T-cell (primary cell): ENCODE measurements at regions not wholly inside any gene's neighbourhood (a gene's known extent, or its start where the extent isn't known, plus 50 kb on each side); places are given as distances from the start of the nearest gene placed in this dataset.

Experiments
- ATAC-seq, 4 experiments: fragments of 200-7000 bp in 3 of 4; fragments of 150-1000 bp in 1 of 4; cut with Tn5 transposase; replicated peaks in 1 of 4; 1 replicate in 3 of 4; 2 replicates in 1 of 4; pipeline ENCODE4 v1.10.0; 2021; ENCODE audit warnings: moderate library complexity in 3 of 4, mild to moderate bottlenecking in 2 of 4, moderate number of reproducible peaks in 1 of 4
- CTCF ChIA-PET, 2 donors: fragments of 300-600 bp; sonication (Branson Sonifier 250); formaldehyde crosslinking; loops; one replicate each; lab custom pipeline; 2022; ENCODE audit warnings: antibody characterized with exemption in 2 of 2; lab: Charles Lee
- POLR2A ChIA-PET, 2 donors: fragments of 300-600 bp; sonication (Branson Sonifier 250); formaldehyde crosslinking; loops; one replicate each; lab custom pipeline; 2022; ENCODE audit warnings: antibody characterized with exemption in 2 of 2; lab: Charles Lee
- DNase-seq, 35 experiments: peaks; one replicate each; pipeline versions ENCODE4 v3.0.0 to v3.0.0-alpha.2; 2013 to 2023
- H3K27ac ChIP-seq: one replicate; pipeline ENCODE4 v1.5.1; 2013; ENCODE audit warnings: low read length
- H3K27me3 ChIP-seq, 2 experiments: replicated peaks in 1 of 2; 1 replicate in 1 of 2; 2 replicates in 1 of 2; pipeline versions ENCODE4 v1.6.1 to v1.7.0; 2013; ENCODE audit warnings: low read length in 1 of 2, mixed read lengths in 1 of 2; ENCODE audit not compliant: control insufficient read depth in 2 of 2, insufficient read depth in 2 of 2; ENCODE audit errors: extremely low read depth in 1 of 2
- H3K36me3 ChIP-seq, 2 donors: 1 replicate in 1 of 2; 2 replicates in 1 of 2; pipeline versions ENCODE4 v1.6.1 to v1.7.0; 2013; ENCODE audit warnings: low read length in 1 of 2; ENCODE audit not compliant: control insufficient read depth in 2 of 2, insufficient read depth in 1 of 2; ENCODE audit errors: extremely low read depth in 1 of 2
- H3K4me1 ChIP-seq, 2 experiments: 1 replicate in 1 of 2; 2 replicates in 1 of 2; pipeline versions ENCODE4 v1.6.1 to v1.7.0; 2013; ENCODE audit warnings: low read length in 2 of 2, mixed read lengths in 1 of 2; ENCODE audit not compliant: insufficient read depth in 2 of 2, control insufficient read depth in 1 of 2; ENCODE audit errors: extremely low read depth in 1 of 2
- H3K4me3 ChIP-seq, 2 donors: 1 replicate in 1 of 2; 2 replicates in 1 of 2; pipeline versions ENCODE4 v1.5.1 to v1.7.0; 2013; ENCODE audit warnings: mild to moderate bottlenecking in 2 of 2, low read length in 1 of 2, moderate library complexity in 1 of 2; ENCODE audit not compliant: control insufficient read depth in 1 of 2; ENCODE audit errors: extremely low read depth in 1 of 2
- H3K9me3 ChIP-seq: 2 replicates; pipeline ENCODE4 v1.7.0; 2013
- H3K27ac Mint-ChIP-seq, 2 donors: one replicate each; pipeline ENCODE4 v1.8.0; 2020 to 2021; ENCODE audit warnings: mild to moderate bottlenecking in 2 of 2, mixed read lengths in 2 of 2
- H3K27me3 Mint-ChIP-seq, 2 donors: one replicate each; pipeline ENCODE4 v1.8.0; 2021 to 2022; ENCODE audit warnings: mixed read lengths in 2 of 2
- H3K36me3 Mint-ChIP-seq: one replicate; pipeline ENCODE4 v1.8.0; 2021; ENCODE audit warnings: mixed read lengths
- H3K4me1 Mint-ChIP-seq, 3 donors: one replicate each; pipeline ENCODE4 v1.8.0; 2020 to 2022; ENCODE audit warnings: mixed read lengths in 3 of 3, mild to moderate bottlenecking in 1 of 3
- H3K4me3 Mint-ChIP-seq, 3 donors: one replicate each; pipeline ENCODE4 v1.8.0; 2020 to 2022; ENCODE audit warnings: mild to moderate bottlenecking in 3 of 3, mixed read lengths in 3 of 3, moderate library complexity in 3 of 3
- H3K9me3 Mint-ChIP-seq, 3 donors: one replicate each; pipeline ENCODE4 v1.8.0; 2020 to 2022; ENCODE audit warnings: mixed read lengths in 3 of 3
- WGBS: methylation state at CpG from one replicate; pipeline ENCODE4 v1.1.5; 2013; ENCODE audit warnings: missing lambda C conversion rate; ENCODE audit not compliant: insufficient coverage; 5-methylcytosine and 5-hydroxymethylcytosine counted together

GRCh38 chr4:24042094-24042493, 152.2 kb upstream of the PPARGC1A start:
- CTCF ChIA-PET, result interaction anchor here in 1 of 2 donors (0.6 kb wide), 1 partner anchor 255 kb away, joined by 3 read pairs; no protein-coding TSS in a partner anchor
- no peak overlapping the region for H3K4me3 Mint-ChIP-seq
- no peak for ATAC-seq
- no peak for DNase-seq
- H3K4me1 Mint-ChIP-seq, result no peaks in the 10 kb centered on the region
- POLR2A ChIA-PET, result no interaction called here
- no CpG with 5 or more reads among the region's 1 CpG for WGBS
- Histone ChIP-seq H3K36me3 (no peaks in the 10 kb centered on the region), H3K4me3 (no peak overlapping the region), H3K27me3 (no peaks in the 10 kb centered on the region), H3K9me3 (no peaks in the 10 kb centered on the region), H3K4me1 (no peaks in the 10 kb centered on the region), H3K27ac (no peak overlapping the region)
- no peaks in the 10 kb centered on the region for H3K27me3 Mint-ChIP-seq
- no peaks in the 10 kb centered on the region for H3K36me3 Mint-ChIP-seq
- peaks cover 0 to 20% (median 10%) of the 10 kb centered on the region in 3 donors for H3K9me3 Mint-ChIP-seq
- no peak overlapping the region for H3K27ac Mint-ChIP-seq

GRCh38 chr4:24040811-24041210, 151.0 kb upstream of the PPARGC1A start:
- Histone ChIP-seq H3K36me3 (no peaks in the 10 kb centered on the region), H3K9me3 (no peaks in the 10 kb centered on the region), H3K27ac (no peak overlapping the region), H3K4me1 (no peaks in the 10 kb centered on the region), H3K4me3 (no peak overlapping the region), H3K27me3 (no peaks in the 10 kb centered on the region)
- Mint-ChIP-seq H3K27ac (no peak overlapping the region), H3K4me3 (no peak overlapping the region), H3K9me3 (peaks cover 0 to 10% (median 10%) of the 10 kb centered on the region in 3 donors), H3K36me3 (no peaks in the 10 kb centered on the region), H3K4me1 (no peaks in the 10 kb centered on the region), H3K27me3 (no peaks in the 10 kb centered on the region)
- ATAC-seq, result no peak
- POLR2A ChIA-PET, result no interaction called here
- WGBS, result no CpG with 5 or more reads among the region's 3 CpGs
- CTCF ChIA-PET, result no interaction called here
- DNase-seq, result no peak

- H3K4me3 Mint-ChIP-seq, result no peak overlapping the region
- Histone ChIP-seq H3K36me3 (no peaks in the 10 kb centered on the region), H3K4me1 (no peaks in the 10 kb centered on the region), H3K27me3 (no peaks in the 10 kb centered on the region), H3K27ac (no peak overlapping the region), H3K4me3 (no peak overlapping the region), H3K9me3 (no peaks in the 10 kb centered on the region)
- H3K36me3 Mint-ChIP-seq, result no peaks in the 10 kb centered on the region
- no peaks in the 10 kb centered on the region for H3K4me1 Mint-ChIP-seq
- H3K27me3 Mint-ChIP-seq, result no peaks in the 10 kb centered on the region
- H3K9me3 Mint-ChIP-seq, result peaks cover 0 to 4% (median 0%) of the 10 kb centered on the region in 3 donors
- DNase-seq, result no peak
- H3K27ac Mint-ChIP-seq, result no peak overlapping the region
- CTCF ChIA-PET, result no interaction called here
- WGBS, result 95% methylated on average over 4 of the region's 5 CpGs
- POLR2A ChIA-PET, result no interaction called here
- no peak for ATAC-seq
Measured at GRCh38 chr4:24033626-24034025, 143.8 kb upstream of the PPARGC1A start.

- DNase-seq (no peak), ATAC-seq (no peak)
- H3K4me3 Mint-ChIP-seq, result no peak overlapping the region
- ChIA-PET POLR2A (interaction anchor here in 1 of 2 donors (0.6 kb wide), 1 partner anchor 10 kb away, joined by 3 read pairs; no protein-coding TSS in a partner anchor), CTCF (no interaction called here)
- no CpG with 5 or more reads among the region's 2 CpGs for WGBS
- no peaks in the 10 kb centered on the region for H3K36me3 Mint-ChIP-seq
- H3K27me3 ChIP-seq, result no peaks in the 10 kb centered on the region
- H3K27ac ChIP-seq, result no peak overlapping the region
- no peaks in the 10 kb centered on the region for H3K27me3 Mint-ChIP-seq
- no peaks in the 10 kb centered on the region for H3K36me3 ChIP-seq
- H3K9me3 ChIP-seq, result no peaks in the 10 kb centered on the region
- no peak overlapping the region for H3K27ac Mint-ChIP-seq
- H3K4me1 ChIP-seq, result no peaks in the 10 kb centered on the region
- no peak overlapping the region for H3K4me3 ChIP-seq
- H3K9me3 Mint-ChIP-seq, result no peaks in the 10 kb centered on the region
- no peaks in the 10 kb centered on the region for H3K4me1 Mint-ChIP-seq
Measured at GRCh38 chr4:24032371-24032989, 142.6 kb upstream of the PPARGC1A start.

GRCh38 chr4:24026596-24026995, 136.7 kb upstream of the PPARGC1A start:
- no peak for ATAC-seq
- DNase-seq, result no peak
- Histone ChIP-seq H3K4me3 (no peak overlapping the region), H3K9me3 (no peaks in the 10 kb centered on the region), H3K36me3 (no peaks in the 10 kb centered on the region), H3K4me1 (no peaks in the 10 kb centered on the region), H3K27me3 (no peaks in the 10 kb centered on the region), H3K27ac (no peak overlapping the region)
- Mint-ChIP-seq H3K9me3 (no peaks in the 10 kb centered on the region), H3K36me3 (no peaks in the 10 kb centered on the region), H3K4me1 (no peaks in the 10 kb centered on the region), H3K27ac (no peak overlapping the region), H3K4me3 (no peak overlapping the region), H3K27me3 (no peaks in the 10 kb centered on the region)
- ChIA-PET CTCF (no interaction called here), POLR2A (no interaction called here)
- no CpG with 5 or more reads among the region's 4 CpGs for WGBS

GRCh38 chr4:24024605-24025004, 134.8 kb upstream of the PPARGC1A start:
- Histone ChIP-seq H3K36me3 (no peaks in the 10 kb centered on the region), H3K4me3 (no peak overlapping the region), H3K27me3 (peaks cover 0 to 4% of the 10 kb centered on the region in 2 experiments), H3K27ac (no peak overlapping the region), H3K4me1 (no peaks in the 10 kb centered on the region), H3K9me3 (no peaks in the 10 kb centered on the region)
- ATAC-seq, result no peak
- no peaks in the 10 kb centered on the region for H3K36me3 Mint-ChIP-seq
- no peaks in the 10 kb centered on the region for H3K4me1 Mint-ChIP-seq
- H3K27ac Mint-ChIP-seq, result no peak overlapping the region
- no peak overlapping the region for H3K4me3 Mint-ChIP-seq
- CTCF ChIA-PET, result no interaction called here
- no peaks in the 10 kb centered on the region for H3K27me3 Mint-ChIP-seq
- POLR2A ChIA-PET, result no interaction called here
- DNase-seq, result no peak
- WGBS, result 80% methylated on average over 1 of the region's 4 CpGs
- H3K9me3 Mint-ChIP-seq, result no peaks in the 10 kb centered on the region

- CTCF ChIA-PET, result no interaction called here
Measured at GRCh38 chr4:24024157-24024556, 134.3 kb upstream of the PPARGC1A start.

More at GRCh38 chr4:24024157-24024556, 134.3 kb upstream of the PPARGC1A start:
- no peaks in the 10 kb centered on the region for H3K9me3 ChIP-seq
- WGBS, result 80% methylated on average over 2 of the region's 4 CpGs
- Mint-ChIP-seq H3K36me3 (no peaks in the 10 kb centered on the region), H3K4me3 (no peak overlapping the region), H3K27ac (no peak overlapping the region), H3K27me3 (no peaks in the 10 kb centered on the region), H3K9me3 (no peaks in the 10 kb centered on the region), H3K4me1 (no peaks in the 10 kb centered on the region)
- no peak for DNase-seq
- no peak overlapping the region for H3K27ac ChIP-seq
- no peaks in the 10 kb centered on the region for H3K36me3 ChIP-seq
- no peaks in the 10 kb centered on the region for H3K4me1 ChIP-seq
- no peak for ATAC-seq
- POLR2A ChIA-PET, result no interaction called here
- H3K4me3 ChIP-seq, result no peak overlapping the region
- peaks cover 0 to 4% of the 10 kb centered on the region in 2 experiments for H3K27me3 ChIP-seq
